PC-9 (cell line): ENCODE measurements at regions not wholly inside any gene's neighbourhood (a gene's known extent, or its start where the extent isn't known, plus 50 kb on each side); places are given as distances from the start of the nearest gene placed in this dataset.
"Not testable (repeated sequence)": the region's sequence is repeated elsewhere in the genome, so short reads cannot be mapped to it uniquely, and the experiment has no call there.

Source experiments
- CTCF ChIP-seq: fragments of 200-600 bp; sonication (generic); conservative IDR thresholded peaks from 2 replicates; pipeline ENCODE4 v1.6.1; 2017; ENCODE audit warnings: mixed run types, antibody characterized with exemption, mild to moderate bottlenecking, moderate library complexity
- EZH2 ChIP-seq: fragments of 200-600 bp; sonication (generic); IDR thresholded peaks from 2 replicates; pipeline ENCODE4 v1.8.0; 2017; ENCODE audit warnings: antibody characterized with exemption, low read depth

- TF ChIP-seq CTCF, EZH2: not testable (repeated sequence)
These were observed 204.0 kb upstream of the FRG1 start for GRCh38 chr4:189736656-189737055.
